Uterus (tissue), 3 donors: ENCODE measurements at regions not wholly inside any gene's neighbourhood (a gene's known extent, or its start where the extent isn't known, plus 50 kb on each side); places are given as distances from the start of the nearest gene placed in this dataset.

Experiments
- DNase-seq, 2 donors: peaks; one replicate each; pipeline ENCODE4 v3.0.0-alpha.2; 2019 to 2020
- H3K27ac ChIP-seq, 2 donors: fragments of 200-600 bp; sonication (generic); 1 replicate in 1 of 2; 2 replicates in 1 of 2; pipeline ENCODE4 v1.5.1; 2016 to 2018
- H3K27me3 ChIP-seq, 2 donors: fragments of 200-600 bp; sonication (generic); one replicate each; pipeline ENCODE4 v1.5.1; 2018 to 2019; ENCODE audit warnings: control low read depth in 1 of 2
- H3K36me3 ChIP-seq, 2 donors: fragments of 200-600 bp; sonication (generic); one replicate each; pipeline ENCODE4 v1.5.1; 2019; ENCODE audit warnings: control low read depth in 1 of 2
- H3K4me1 ChIP-seq, 2 donors: fragments of 200-600 bp; sonication (generic); one replicate each; pipeline ENCODE4 v1.5.1; 2018 to 2019; ENCODE audit warnings: control low read depth in 1 of 2
- H3K4me3 ChIP-seq, 2 donors: fragments of 200-600 bp; sonication (generic); 1 replicate in 1 of 2; 2 replicates in 1 of 2; pipeline ENCODE4 v1.5.1; 2018 to 2019; ENCODE audit warnings: mild to moderate bottlenecking in 1 of 2
- H3K9me3 ChIP-seq, 2 donors: fragments of 200-600 bp; sonication (generic); one replicate each; pipeline ENCODE4 v1.5.1; 2019; ENCODE audit warnings: control low read depth in 1 of 2
- POLR2A ChIP-seq, 2 donors: fragments of 450-650 bp; IDR thresholded peaks; one replicate each; pipeline ENCODE4 v1.6.1; 2016; ENCODE audit warnings: antibody characterized with exemption in 2 of 2, mild to moderate bottlenecking in 1 of 2, moderate library complexity in 1 of 2
- intact Hi-C: fragments of 100-400 bp; cut with DNase I; formaldehyde crosslinking; loops from one replicate; pipeline ENCODE4 v1.15.1; 2023; ENCODE audit warnings: low total_unique reads
- TF ChIP-seq, protein P1 (sequence below), 4 experiments: fragments of 200-600 bp in 2 of 4; fragments of 450-650 bp in 2 of 4; sonication (generic) in 2 of 4; IDR thresholded peaks; one replicate each; pipeline ENCODE4 v1.5.1; 2016 to 2019; ENCODE audit warnings: antibody characterized with exemption in 4 of 4, mild to moderate bottlenecking in 2 of 4, moderate library complexity in 1 of 4
- donor health status: DM: yes; HTN: yes; CAD: no.

- Histone ChIP-seq H3K9me3 (no peaks in the 10 kb centered on the region), H3K4me1 (no peaks in the 10 kb centered on the region), H3K27ac (no peak overlapping the region), H3K36me3 (no peaks in the 10 kb centered on the region), H3K4me3 (no peak overlapping the region), H3K27me3 (no peaks in the 10 kb centered on the region)
- DNase-seq = no peak
- intact Hi-C loops = loop anchor here (5.0 kb wide), 1 partner anchor 324 kb away; no protein-coding TSS in a partner anchor
- TF ChIP-seq, protein P1, sequence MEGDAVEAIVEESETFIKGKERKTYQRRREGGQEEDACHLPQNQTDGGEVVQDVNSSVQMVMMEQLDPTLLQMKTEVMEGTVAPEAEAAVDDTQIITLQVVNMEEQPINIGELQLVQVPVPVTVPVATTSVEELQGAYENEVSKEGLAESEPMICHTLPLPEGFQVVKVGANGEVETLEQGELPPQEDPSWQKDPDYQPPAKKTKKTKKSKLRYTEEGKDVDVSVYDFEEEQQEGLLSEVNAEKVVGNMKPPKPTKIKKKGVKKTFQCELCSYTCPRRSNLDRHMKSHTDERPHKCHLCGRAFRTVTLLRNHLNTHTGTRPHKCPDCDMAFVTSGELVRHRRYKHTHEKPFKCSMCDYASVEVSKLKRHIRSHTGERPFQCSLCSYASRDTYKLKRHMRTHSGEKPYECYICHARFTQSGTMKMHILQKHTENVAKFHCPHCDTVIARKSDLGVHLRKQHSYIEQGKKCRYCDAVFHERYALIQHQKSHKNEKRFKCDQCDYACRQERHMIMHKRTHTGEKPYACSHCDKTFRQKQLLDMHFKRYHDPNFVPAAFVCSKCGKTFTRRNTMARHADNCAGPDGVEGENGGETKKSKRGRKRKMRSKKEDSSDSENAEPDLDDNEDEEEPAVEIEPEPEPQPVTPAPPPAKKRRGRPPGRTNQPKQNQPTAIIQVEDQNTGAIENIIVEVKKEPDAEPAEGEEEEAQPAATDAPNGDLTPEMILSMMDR (IDR thresholded peaks at IDR 0.05) = no peak
- no peak for TF ChIP-seq POLR2A (IDR thresholded peaks at IDR 0.05)
Observed at GRCh38 chr4:183843248-183843671, 61.8 kb upstream of the STOX2 start.

GRCh38 chr4:183846951-183847350 lies 58.2 kb upstream of the STOX2 start:
- TF ChIP-seq, protein P1 (IDR thresholded peaks at IDR 0.05) = no peak
- no peak for TF ChIP-seq POLR2A (IDR thresholded peaks at IDR 0.05)
- no peaks in the 10 kb centered on the region for H3K36me3 ChIP-seq
- H3K4me1 ChIP-seq = no peaks in the 10 kb centered on the region
- H3K27ac ChIP-seq = no peak overlapping the region
- no peaks in the 10 kb centered on the region for H3K27me3 ChIP-seq
- no peak overlapping the region for H3K4me3 ChIP-seq
- DNase-seq = no peak
- intact Hi-C loops = no loop called here
- H3K9me3 ChIP-seq = no peaks in the 10 kb centered on the region

DNA sequence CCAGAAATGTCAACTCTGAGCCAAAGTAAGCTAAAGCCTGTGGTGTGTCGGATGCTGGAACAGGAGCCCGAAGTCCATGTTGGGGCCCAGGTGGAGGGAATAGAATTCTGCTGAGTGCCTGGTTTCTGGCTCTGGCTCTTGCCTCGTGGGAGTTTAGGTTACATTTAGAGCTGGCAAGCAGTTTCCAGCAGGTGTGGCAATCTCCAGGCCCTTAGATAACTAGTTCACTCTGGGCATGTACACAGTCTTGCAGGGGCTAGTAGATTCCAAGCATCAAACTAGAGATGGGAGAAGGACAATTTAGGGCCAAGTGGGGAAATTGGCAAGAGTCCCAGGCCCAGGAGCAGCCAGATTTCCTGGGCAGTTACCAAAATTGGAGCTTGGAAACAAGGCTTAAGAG lies 56.3 kb upstream of the STOX2 start:
- Histone ChIP-seq H3K27me3 (no peaks in the 10 kb centered on the region), H3K4me3 (no peak overlapping the region), H3K36me3 (no peaks in the 10 kb centered on the region), H3K4me1 (no peaks in the 10 kb centered on the region), H3K27ac (no peak overlapping the region), H3K9me3 (no peaks in the 10 kb centered on the region)
- intact Hi-C loops = no loop called here
- DNase-seq = no peak
- TF ChIP-seq, protein P1 (IDR thresholded peaks at IDR 0.05) = no peak
- no peak for TF ChIP-seq POLR2A (IDR thresholded peaks at IDR 0.05)

DNA sequence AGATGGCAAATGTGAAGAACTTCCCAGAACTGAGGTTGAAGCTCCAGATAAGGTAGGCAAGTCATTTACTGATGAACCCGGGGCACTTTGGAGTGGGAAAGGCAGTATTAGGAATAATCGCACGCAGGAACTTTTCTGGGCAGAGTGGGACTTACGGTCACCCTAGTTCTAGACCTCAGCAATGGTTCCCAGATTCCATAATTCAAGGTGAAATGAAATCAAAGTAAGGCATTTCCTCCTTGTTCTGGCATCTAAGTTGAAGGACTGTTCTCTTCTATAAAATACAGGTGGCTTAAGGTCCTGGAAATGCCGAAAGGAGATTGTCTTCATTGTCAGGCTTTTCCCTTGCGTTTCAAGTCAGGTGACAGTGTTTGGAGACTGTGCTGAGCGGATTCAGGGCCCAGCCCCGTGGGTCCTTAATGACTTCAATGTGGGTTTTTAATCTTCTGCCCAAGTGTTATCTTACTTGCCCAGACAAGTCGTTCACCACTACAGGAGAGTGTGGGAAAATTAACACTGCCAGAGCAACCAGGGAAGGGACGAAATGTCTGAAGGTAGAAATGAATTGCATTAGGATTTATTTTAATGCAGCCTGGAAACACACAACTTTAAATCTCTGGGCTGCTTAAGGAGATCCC lies 52.1 kb upstream of the STOX2 start:
- Histone ChIP-seq H3K27me3 (no peaks in the 10 kb centered on the region), H3K4me1 (no peaks in the 10 kb centered on the region), H3K36me3 (no peaks in the 10 kb centered on the region), H3K27ac (no peak overlapping the region), H3K9me3 (no peaks in the 10 kb centered on the region), H3K4me3 (no peak overlapping the region)
- TF ChIP-seq, protein P1 (IDR thresholded peaks at IDR 0.05) = no peak
- TF ChIP-seq POLR2A (IDR thresholded peaks at IDR 0.05) = no peak
- intact Hi-C loops = no loop called here
- DNase-seq = no peak

- H3K27ac ChIP-seq = no peak overlapping the region
- H3K9me3 ChIP-seq = no peaks in the 10 kb centered on the region
- no peaks in the 10 kb centered on the region for H3K36me3 ChIP-seq
- no peak for DNase-seq
- H3K4me3 ChIP-seq = no peak overlapping the region
- H3K4me1 ChIP-seq = no peaks in the 10 kb centered on the region
- H3K27me3 ChIP-seq = no peaks in the 10 kb centered on the region
- intact Hi-C loops = no loop called here
- TF ChIP-seq, protein P1 (IDR thresholded peaks at IDR 0.05) = no peak
- TF ChIP-seq POLR2A (IDR thresholded peaks at IDR 0.05) = no peak
Observed at GRCh38 chr4:183853548-183853940, 51.6 kb upstream of the STOX2 start.
